ENCODE measurements at regions not wholly inside any gene's neighbourhood (a gene's known extent, or its start where the extent isn't known, plus 50 kb on each side); places are given as distances from the start of the nearest gene placed in this dataset.

GRCh38 chr5:118467103-118467502, 521.2 kb downstream of the DTWD2 start:
- no peak overlapping the region for H2AFZ ChIP-seq (ENCODE audit: low read length)
- no peaks in the 10 kb centered on the region for H3K36me3 Mint-ChIP-seq (ENCODE audit: insufficient read depth in 1 of 3, low read depth in 3 of 3)
- no peak overlapping the region for H2AK5ac ChIP-seq (ENCODE audit: insufficient read length, low read length)

More at GRCh38 chr5:118467103-118467502, 521.2 kb downstream of the DTWD2 start:
- Histone ChIP-seq H3K79me1 (ENCODE audit: insufficient read depth, low read depth, low read length, poor library complexity, severe bottlenecking) (no peaks in the 10 kb centered on the region), H3T11ph (ENCODE audit: low read length) (no peak overlapping the region), H3K18ac (ENCODE audit: insufficient read length, low read depth, low read length) (no peak overlapping the region), H3K9ac (ENCODE audit: extremely low read depth, insufficient read length, low read length) (no peak overlapping the region), H3K27ac (ENCODE audit: insufficient read length, low read depth, low read length) (no peak overlapping the region), H3K79me2 (ENCODE audit: insufficient read depth, low read length) (no peaks in the 10 kb centered on the region; the same call in 1 of the 2 replicates), H2BK12ac (ENCODE audit: insufficient read length, low read depth, low read length) (no peak overlapping the region), H3K4ac (ENCODE audit: low read depth, low read length) (no peak overlapping the region), H3K4me1 (ENCODE audit: insufficient read depth, low read length) (no peaks in the 10 kb centered on the region), H3K23ac (ENCODE audit: insufficient read length, low read depth, low read length) (no peak overlapping the region), H4K5ac (ENCODE audit: insufficient read length, low read depth, low read length) (no peak overlapping the region), H4K8ac (replicated peaks; ENCODE audit: insufficient read length, low read depth, low read length) (no peak overlapping the region), H3K4me2 (ENCODE audit: insufficient read depth, insufficient read length, low read length) (no peak overlapping the region), H2BK120ac (ENCODE audit: low read depth, low read length, poor library complexity, severe bottlenecking) (no peak overlapping the region), H3K9me3 (ENCODE audit: control insufficient read depth, low read depth, low read length) (no peaks in the 10 kb centered on the region), H4K91ac (ENCODE audit: insufficient read length, low read depth, low read length) (no peak overlapping the region), H3K56ac (ENCODE audit: insufficient read length, low read depth, low read length) (no peak overlapping the region), H3K14ac (ENCODE audit: insufficient read depth, low read length) (no peak overlapping the region), H2BK15ac (ENCODE audit: low read depth, low read length) (no peak overlapping the region), H3K27me3 (ENCODE audit: insufficient read depth, low read length) (no peaks in the 10 kb centered on the region), H3K23me2 (ENCODE audit: insufficient read length, low read depth, low read length, poor library complexity, severe bottlenecking) (no peaks in the 10 kb centered on the region), H4K20me1 (ENCODE audit: control insufficient read depth, insufficient read depth, insufficient read length) (no peaks in the 10 kb centered on the region), H2BK20ac (ENCODE audit: low read depth, low read length, poor library complexity, severe bottlenecking) (no peak overlapping the region), H2BK5ac (ENCODE audit: insufficient read length, low read length) (no peak overlapping the region)
- TF ChIP-seq CTCF (conservative IDR thresholded peaks at IDR 0.05) = no peak
- H3K9me3 Mint-ChIP-seq = no peaks in the 10 kb centered on the region; a peak in 1 of 5 replicates
- DNase-seq = no peak
- H3K4me1 Mint-ChIP-seq = no peaks in the 10 kb centered on the region
- no peak overlapping the region for H3K27ac Mint-ChIP-seq
- no peak overlapping the region for H3K4me3 Mint-ChIP-seq
- no CpG with 5 or more reads among the region's 3 CpGs for WGBS (ENCODE audit: extremely low coverage, insufficient read length, low lambda C conversion rate)
- no peaks in the 10 kb centered on the region for H3K27me3 Mint-ChIP-seq (ENCODE audit: low read depth)
